DMS153 treated with DMSO at 0.1 percent for 48 hours (cell line): ENCODE measurements at regions not wholly inside any gene's neighbourhood (a gene's known extent, or its start where the extent isn't known, plus 50 kb on each side); places are given as distances from the start of the nearest gene placed in this dataset.
A peak's percentile ranks its signal among the peaks of the same experiment; 100 is the strongest.

Experiments
- DNase-seq: peaks from one replicate; lab custom pipeline; 2025; ENCODE audit not compliant: unreplicated experiment; lab: John Stamatoyannopoulos, UW

- no peak for DNase-seq
Measured at GRCh38 chr3:84835366-84835765, 123.4 kb upstream of the CADM2 start.

GRCh38 chr3:84836961-84837360, 121.8 kb upstream of the CADM2 start:
- peak; percentile 73 for DNase-seq

DNA sequence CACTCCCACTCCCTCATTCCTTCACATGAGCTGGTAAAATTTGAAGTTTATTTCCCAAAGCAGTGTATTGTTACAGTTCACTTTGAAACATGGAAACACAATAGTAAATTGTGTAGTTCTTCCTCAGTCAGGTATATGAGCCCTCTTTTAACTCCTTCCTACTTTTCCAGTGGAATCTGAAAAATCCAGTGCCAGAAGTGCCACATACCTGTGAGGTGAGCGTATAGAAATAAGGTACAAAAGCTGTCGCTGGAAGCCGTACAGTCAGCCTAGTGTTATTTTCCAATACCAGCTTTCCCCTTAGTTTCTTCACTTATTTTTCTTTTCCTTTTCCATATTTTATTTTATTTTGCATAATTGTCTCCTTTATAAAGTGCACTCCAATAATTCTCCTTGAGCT, 81.7 kb upstream of the CADM2 start:
- no peak for DNase-seq

DNA sequence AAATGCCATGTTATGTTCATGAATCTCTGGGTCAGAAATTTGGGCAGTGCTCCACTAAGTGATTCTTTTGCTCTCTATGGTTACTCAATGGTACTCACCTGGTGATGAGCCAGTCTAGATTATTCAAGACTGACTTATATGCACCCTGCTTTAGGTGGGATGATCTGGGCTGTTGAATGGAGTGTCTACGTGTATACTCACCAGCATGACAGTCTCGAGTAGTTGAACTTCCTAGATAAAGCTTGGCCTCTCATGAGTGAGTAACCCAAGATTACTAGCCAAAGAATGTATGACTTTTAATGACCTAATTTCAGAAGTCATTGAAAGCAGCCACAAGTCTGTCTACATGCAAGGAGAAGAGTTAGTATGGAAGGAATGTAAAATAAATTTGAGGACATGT, 77.5 kb upstream of the CADM2 start:
- DNase-seq = no peak

- no peak for DNase-seq
Measured at GRCh38 chr3:84885199-84885882, 73.4 kb upstream of the CADM2 start.

DNA sequence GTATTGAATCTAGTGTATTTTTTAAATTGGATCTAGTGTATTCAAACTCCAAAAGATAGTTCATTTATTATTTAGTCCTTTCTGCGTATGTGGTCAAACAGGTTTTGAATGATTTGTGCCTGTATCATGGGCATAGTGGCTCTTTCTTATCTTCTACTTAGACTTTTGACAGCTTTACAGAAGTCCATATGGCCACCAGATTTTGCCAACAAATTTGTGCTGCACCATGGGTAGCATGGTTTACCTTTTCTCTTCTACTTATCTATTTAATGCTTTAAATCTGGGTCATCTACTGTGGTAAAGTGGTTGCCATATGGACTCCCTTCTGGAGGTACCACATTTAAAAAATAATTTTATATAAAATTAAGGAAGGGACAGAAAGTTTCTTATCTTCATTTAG, 66.9 kb upstream of the CADM2 start:
- DNase-seq = no peak

DNA sequence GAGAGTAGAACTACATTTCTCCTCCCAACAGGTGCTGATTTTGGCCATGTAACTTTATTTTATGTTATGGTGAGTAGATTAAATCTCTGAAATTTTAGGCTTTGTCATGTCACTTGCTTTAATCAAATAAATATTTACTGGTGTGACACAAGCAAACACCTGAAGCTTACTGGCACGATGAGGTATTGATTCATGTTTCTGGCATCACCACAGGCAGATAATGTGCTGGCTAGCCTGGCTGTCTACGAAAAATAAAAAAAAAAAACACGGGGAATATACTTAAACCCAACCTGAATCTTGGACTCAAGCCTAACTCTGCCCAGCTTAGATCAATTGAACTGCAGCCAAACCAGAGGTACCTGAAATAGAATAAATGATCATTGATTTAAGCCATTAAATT, 65.6 kb upstream of the CADM2 start:
- peak; percentile 30 for DNase-seq

DNA sequence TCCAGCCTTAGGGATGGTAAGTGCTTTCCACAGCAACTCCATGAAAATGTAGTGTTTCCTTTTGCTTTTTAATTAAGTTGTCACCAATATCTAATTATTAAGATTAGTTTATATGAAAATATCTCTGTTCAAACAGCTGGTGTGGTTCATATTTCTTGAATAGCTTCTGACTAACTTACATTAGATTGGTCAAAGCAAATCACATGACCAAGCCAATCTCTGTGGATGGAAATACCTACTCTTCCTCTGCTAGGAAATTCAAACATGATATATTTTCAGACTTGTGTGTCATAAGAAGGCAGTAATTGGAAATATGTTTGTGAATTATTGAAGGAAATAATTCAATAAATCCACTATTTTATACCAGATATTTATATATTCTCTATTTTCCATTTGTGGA, 54.6 kb upstream of the CADM2 start:
- no peak for DNase-seq

GRCh38 chr3:84904816-84905555, 53.8 kb upstream of the CADM2 start:
- DNase-seq = no peak

DNA sequence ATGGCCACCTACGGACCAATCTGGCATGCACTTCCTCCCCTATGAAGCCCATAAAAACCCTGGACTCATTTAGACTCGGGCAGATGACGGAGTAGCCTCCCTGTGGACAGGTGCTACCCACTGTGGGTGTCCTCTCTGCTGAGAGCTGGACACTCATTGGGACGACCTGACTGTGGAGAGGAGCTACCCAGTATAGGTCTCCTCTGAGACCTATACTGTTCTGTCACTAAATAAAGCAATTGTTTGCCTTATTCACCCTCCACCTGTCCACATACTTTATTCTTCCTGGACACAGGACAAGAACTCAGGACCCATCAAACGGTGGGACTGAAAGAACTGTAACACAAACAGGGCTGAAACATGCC, 53.3 kb upstream of the CADM2 start:
- DNase-seq = no peak

DNA sequence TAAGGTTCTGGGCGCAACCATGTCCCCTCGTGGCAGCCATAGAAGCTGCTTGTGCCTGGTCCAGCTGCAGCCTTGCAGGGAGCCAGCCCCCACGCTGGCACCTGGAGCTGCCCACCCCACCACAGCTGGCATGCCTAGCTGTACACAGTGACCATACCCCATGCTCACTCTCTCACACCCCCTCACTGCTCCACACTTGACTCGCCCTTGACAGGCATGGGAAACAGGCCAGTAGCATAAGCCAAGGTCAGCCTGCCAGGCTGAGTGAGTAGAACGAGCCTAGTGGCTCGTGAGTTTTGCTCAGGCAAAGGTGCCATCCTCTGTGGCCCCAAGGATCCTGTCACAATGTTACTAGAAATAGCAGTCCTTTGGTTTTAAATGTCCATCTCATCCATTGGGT, 52.7 kb upstream of the CADM2 start:
- DNase-seq = no peak
